BLaER1 (cell line): ENCODE measurements at regions not wholly inside any gene's neighbourhood (a gene's known extent, or its start where the extent isn't known, plus 50 kb on each side); places are given as distances from the start of the nearest gene placed in this dataset.

Experiments
- H3K27ac ChIP-seq: shearing (Covaris generic); formaldehyde crosslinking; 2 replicates; pipeline ENCODE4 v1.8.1; 2022
- H3K27me3 ChIP-seq: shearing (Covaris generic); formaldehyde crosslinking; 2 replicates; pipeline ENCODE4 v1.8.1; 2022
- H3K36me3 ChIP-seq: shearing (Covaris generic); formaldehyde crosslinking; 2 replicates; pipeline ENCODE4 v1.8.1; 2022
- H3K4me1 ChIP-seq: shearing (Covaris generic); formaldehyde crosslinking; 2 replicates; pipeline ENCODE4 v1.8.1; 2022
- H3K4me2 ChIP-seq: shearing (Covaris generic); formaldehyde crosslinking; 2 replicates; pipeline ENCODE4 v1.8.1; 2022
- H3K4me3 ChIP-seq: shearing (Covaris generic); formaldehyde crosslinking; 2 replicates; pipeline ENCODE4 v1.8.1; 2022
- H3K9ac ChIP-seq: shearing (Covaris generic); formaldehyde crosslinking; 2 replicates; pipeline ENCODE4 v1.8.1; 2022
- H3K9me3 ChIP-seq: shearing (Covaris generic); formaldehyde crosslinking; 2 replicates; pipeline ENCODE4 v1.8.1; 2022
- H4K20me1 ChIP-seq: shearing (Covaris generic); formaldehyde crosslinking; 2 replicates; pipeline ENCODE4 v1.8.1; 2022
- Cebpa-rat ChIP-seq: shearing (Covaris generic); IDR thresholded peaks from 2 replicates; pipeline ENCODE4 v1.8.1; 2022

GRCh38 chr22:48577691-48578090, 1250.0 kb downstream of the BRD1 start:
- H3K27me3 ChIP-seq: peaks cover 97% of the 10 kb centered on the region
- H4K20me1 ChIP-seq: peaks cover 72% of the 10 kb centered on the region
- TF ChIP-seq Cebpa-rat: no peak
- no peaks in the 10 kb centered on the region for H3K36me3 ChIP-seq
- H3K27ac ChIP-seq: peak overlapping the region; percentile 8; the same call in 1 of the 2 replicates
- peak overlapping the region; percentile 90 for H3K4me2 ChIP-seq
- H3K4me3 ChIP-seq: peak overlapping the region; percentile 68
- H3K9ac ChIP-seq: no peak overlapping the region
- H3K4me1 ChIP-seq: peaks cover 53% of the 10 kb centered on the region
- H3K9me3 ChIP-seq: no peaks in the 10 kb centered on the region; the same call in 1 of the 2 replicates

GRCh38 chr22:48577014-48577690, 1250.5 kb downstream of the BRD1 start:
- H3K27me3 ChIP-seq: peaks cover 92% of the 10 kb centered on the region
- no peaks in the 10 kb centered on the region for H3K36me3 ChIP-seq
- peak overlapping the region; percentile 68 for H3K4me3 ChIP-seq
- H3K27ac ChIP-seq: peak overlapping the region; percentile 8; the same call in 1 of the 2 replicates
- peaks cover 5% of the 10 kb centered on the region for H3K9me3 ChIP-seq
- no peak for TF ChIP-seq Cebpa-rat
- peak overlapping the region; percentile 90 for H3K4me2 ChIP-seq
- no peak overlapping the region; the same call in 1 of the 2 replicates for H3K9ac ChIP-seq
- H3K4me1 ChIP-seq: peaks cover 53% of the 10 kb centered on the region
- peaks cover 67% of the 10 kb centered on the region for H4K20me1 ChIP-seq

- peak overlapping the region; percentile 68 for H3K4me3 ChIP-seq
- peak overlapping the region; percentile 56 for H3K9ac ChIP-seq
- H4K20me1 ChIP-seq: peaks cover 61% of the 10 kb centered on the region
- H3K4me2 ChIP-seq: peak overlapping the region; percentile 90
- TF ChIP-seq Cebpa-rat: no peak
- H3K27me3 ChIP-seq: peaks cover 85% of the 10 kb centered on the region
- peaks cover 11% of the 10 kb centered on the region for H3K9me3 ChIP-seq
- peaks cover 53% of the 10 kb centered on the region for H3K4me1 ChIP-seq
- H3K36me3 ChIP-seq: no peaks in the 10 kb centered on the region
- H3K27ac ChIP-seq: no peak overlapping the region; the same call in 1 of the 2 replicates
These were observed 1251.2 kb downstream of the BRD1 start for GRCh38 chr22:48576333-48577013.

GRCh38 chr22:48575618-48576332, 1251.9 kb downstream of the BRD1 start:
- Histone ChIP-seq H4K20me1 (peaks cover 54% of the 10 kb centered on the region), H3K4me2 (peak overlapping the region; percentile 90), H3K9ac (peak overlapping the region; percentile 50; the same call in 1 of the 2 replicates)

GRCh38 chr22:48574776-48575617, 1252.7 kb downstream of the BRD1 start:
- H3K4me2 ChIP-seq: peak overlapping the region; percentile 90
- H3K4me3 ChIP-seq: peak overlapping the region; percentile 68
- no peak for TF ChIP-seq Cebpa-rat
- peaks cover 70% of the 10 kb centered on the region for H3K27me3 ChIP-seq
- peak overlapping the region; percentile 40; the same call in 1 of the 2 replicates for H3K27ac ChIP-seq
- H3K9ac ChIP-seq: peak overlapping the region; percentile 50; the same call in 1 of the 2 replicates
- peaks cover 46% of the 10 kb centered on the region for H4K20me1 ChIP-seq
- peaks cover 38% of the 10 kb centered on the region for H3K4me1 ChIP-seq
- H3K36me3 ChIP-seq: no peaks in the 10 kb centered on the region
- peaks cover 26% of the 10 kb centered on the region for H3K9me3 ChIP-seq

More at GRCh38 chr22:48575618-48576332, 1251.9 kb downstream of the BRD1 start:
- peak; percentile 84 for TF ChIP-seq Cebpa-rat
- H3K9me3 ChIP-seq: peaks cover 18% of the 10 kb centered on the region
- H3K27ac ChIP-seq: peak overlapping the region; percentile 40; the same call in 1 of the 2 replicates
- peaks cover 46% of the 10 kb centered on the region for H3K4me1 ChIP-seq
- peak overlapping the region; percentile 68 for H3K4me3 ChIP-seq
- peaks cover 78% of the 10 kb centered on the region for H3K27me3 ChIP-seq
- no peaks in the 10 kb centered on the region for H3K36me3 ChIP-seq

DNA sequence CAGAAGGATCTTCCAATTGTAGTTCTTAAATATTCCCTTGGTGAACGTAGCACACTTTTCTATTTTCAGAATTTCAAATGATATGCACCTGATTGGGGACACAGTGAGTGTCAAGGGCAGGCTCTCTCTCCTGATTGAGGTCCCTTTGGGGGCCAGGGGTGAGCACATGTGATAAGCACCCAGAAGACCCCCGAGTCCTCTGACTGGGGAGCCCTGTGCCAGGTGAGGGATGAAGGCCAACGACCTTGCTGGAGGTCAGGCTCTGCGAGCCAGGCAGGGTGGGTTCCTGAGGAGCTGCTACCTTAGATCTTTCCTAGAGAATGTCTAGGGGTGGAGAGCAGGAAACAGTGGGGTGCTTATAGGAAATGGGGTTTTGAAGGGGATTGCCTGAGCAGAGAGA, 1253.9 kb downstream of the BRD1 start:
- peaks cover 33% of the 10 kb centered on the region for H3K9me3 ChIP-seq
- peaks cover 33% of the 10 kb centered on the region for H4K20me1 ChIP-seq
- peaks cover 58% of the 10 kb centered on the region for H3K27me3 ChIP-seq
- no peak for TF ChIP-seq Cebpa-rat
- no peak overlapping the region for H3K27ac ChIP-seq
- no peak overlapping the region for H3K4me2 ChIP-seq
- no peak overlapping the region for H3K9ac ChIP-seq
- H3K4me3 ChIP-seq: no peak overlapping the region
- peaks cover 26% of the 10 kb centered on the region for H3K4me1 ChIP-seq
- H3K36me3 ChIP-seq: no peaks in the 10 kb centered on the region

DNA sequence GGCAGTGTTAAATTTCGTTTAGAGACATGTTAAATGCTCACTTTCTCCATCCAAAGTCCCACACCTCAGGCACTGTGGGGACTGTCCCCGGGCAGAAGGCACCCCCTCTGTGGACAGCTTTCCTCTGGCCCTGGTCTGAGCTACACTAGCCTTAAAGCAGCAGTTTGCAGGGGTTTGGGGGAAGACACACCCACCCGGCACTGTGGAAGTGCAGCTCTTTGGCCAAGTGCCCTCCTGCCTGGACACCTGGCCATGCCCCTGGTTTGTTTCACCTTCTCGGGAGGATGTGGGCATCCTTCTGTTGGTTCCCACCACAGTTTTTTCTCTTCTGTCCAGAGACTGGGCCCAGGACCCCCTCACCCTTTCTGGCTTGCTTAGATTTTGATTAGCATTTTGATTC, 1254.7 kb downstream of the BRD1 start:
- peaks cover 27% of the 10 kb centered on the region for H4K20me1 ChIP-seq

GRCh38 chr22:48570912-48571311, 1256.8 kb downstream of the BRD1 start:
- H3K27me3 ChIP-seq: peaks cover 59% of the 10 kb centered on the region
- peaks cover 20% of the 10 kb centered on the region for H3K4me1 ChIP-seq
- no peak overlapping the region for H3K9ac ChIP-seq
- no peaks in the 10 kb centered on the region for H3K36me3 ChIP-seq
- no peak overlapping the region for H3K4me2 ChIP-seq
- TF ChIP-seq Cebpa-rat: no peak
- no peak overlapping the region for H3K27ac ChIP-seq
- peaks cover 33% of the 10 kb centered on the region for H3K9me3 ChIP-seq
- H4K20me1 ChIP-seq: peaks cover 25% of the 10 kb centered on the region; the same call in 1 of the 2 replicates
- no peak overlapping the region for H3K4me3 ChIP-seq

More for the DNA sequence above, 1254.7 kb downstream of the BRD1 start:
- Histone ChIP-seq H3K4me2 (no peak overlapping the region), H3K27ac (no peak overlapping the region), H3K9ac (no peak overlapping the region), H3K27me3 (peaks cover 58% of the 10 kb centered on the region), H3K9me3 (peaks cover 33% of the 10 kb centered on the region), H3K36me3 (no peaks in the 10 kb centered on the region), H3K4me3 (no peak overlapping the region), H3K4me1 (peaks cover 18% of the 10 kb centered on the region)
- TF ChIP-seq Cebpa-rat: no peak
